ENCODE measurements at regions not wholly inside any gene's neighbourhood (a gene's known extent, or its start where the extent isn't known, plus 50 kb on each side); places are given as distances from the start of the nearest gene placed in this dataset.

DNA sequence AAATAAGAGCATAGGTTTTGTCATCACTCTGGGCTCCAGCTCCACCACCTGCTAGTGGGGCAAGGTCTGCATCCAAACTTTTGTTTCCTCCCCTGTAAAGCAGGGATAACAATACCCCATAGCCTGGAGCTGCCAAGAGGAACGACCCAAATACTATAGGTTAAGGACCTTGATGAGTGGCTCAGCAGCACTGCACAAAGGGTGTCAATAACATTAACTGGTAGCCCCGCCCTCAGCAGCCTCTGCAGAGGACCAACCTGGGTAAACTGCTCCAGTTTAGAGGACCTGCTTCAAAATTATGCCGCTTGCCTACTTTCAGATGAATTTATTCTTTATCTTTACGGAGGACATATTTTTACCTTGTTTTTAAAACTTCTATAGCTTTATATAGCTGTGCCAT is 65.8 kb upstream of the RIOK3 start:
- DNase-seq (ENCODE audit: low spot score): no peak

DNA sequence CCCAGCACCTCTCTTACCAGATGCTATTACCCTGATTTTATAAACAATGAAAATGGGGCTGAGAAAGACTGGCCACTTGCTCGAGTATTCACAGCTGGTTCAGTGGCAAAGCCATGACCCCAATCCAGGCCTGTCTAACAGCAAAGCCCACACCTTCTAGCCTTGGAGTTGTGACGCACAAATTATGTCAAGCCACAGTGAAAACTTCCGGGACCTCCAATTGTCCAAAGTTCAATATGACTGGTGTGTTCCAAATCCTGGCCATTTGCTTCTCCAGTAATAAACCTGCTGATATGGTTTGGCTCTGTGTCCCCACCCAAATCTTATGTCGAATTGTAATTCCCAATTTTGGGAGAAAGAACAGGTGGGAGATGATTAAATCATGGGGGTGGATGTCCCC is 64.7 kb upstream of the RIOK3 start:
- no peak for DNase-seq (ENCODE audit: low spot score)

DNA sequence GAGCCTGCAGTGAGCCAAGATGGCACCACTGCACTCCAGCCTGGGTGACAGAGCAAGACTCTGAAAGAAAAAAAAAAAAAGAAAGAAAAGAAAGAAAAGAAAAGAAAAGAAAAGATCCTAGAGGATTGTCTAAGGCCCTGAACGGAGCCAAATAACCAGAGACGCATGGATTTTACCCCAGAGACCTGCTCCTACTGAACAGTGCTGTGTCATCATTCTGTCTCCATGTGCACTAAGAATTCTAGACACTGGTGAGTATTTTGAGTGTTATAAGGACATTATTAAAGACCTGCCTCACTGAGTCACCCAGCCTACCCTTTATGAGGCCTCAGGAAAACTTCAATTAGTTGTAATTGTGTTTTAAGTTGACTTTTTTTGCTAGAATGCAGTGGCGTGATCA is 61.9 kb upstream of the RIOK3 start:
- DNase-seq (ENCODE audit: low spot score): no peak

DNA sequence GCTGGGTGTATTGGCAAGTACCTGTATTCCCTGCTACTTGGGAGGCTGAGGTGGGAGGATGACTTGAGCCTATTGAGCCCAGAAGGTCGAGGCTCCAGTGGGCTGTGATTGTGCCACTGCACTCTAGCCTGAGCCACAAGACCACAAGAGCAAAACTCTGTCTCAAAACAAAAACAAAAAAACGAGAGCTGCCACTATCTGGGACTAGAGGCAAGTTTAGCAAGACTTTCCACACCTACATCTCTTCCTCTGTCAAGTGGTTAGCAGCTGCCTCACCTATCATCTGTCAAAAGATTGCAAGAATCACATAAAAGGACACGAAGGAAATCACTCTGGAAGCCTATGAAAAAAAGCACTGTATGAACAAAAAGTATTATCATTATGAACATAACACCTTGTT is 55.2 kb upstream of the RIOK3 start:
- no peak for DNase-seq (ENCODE audit: low spot score)

DNA sequence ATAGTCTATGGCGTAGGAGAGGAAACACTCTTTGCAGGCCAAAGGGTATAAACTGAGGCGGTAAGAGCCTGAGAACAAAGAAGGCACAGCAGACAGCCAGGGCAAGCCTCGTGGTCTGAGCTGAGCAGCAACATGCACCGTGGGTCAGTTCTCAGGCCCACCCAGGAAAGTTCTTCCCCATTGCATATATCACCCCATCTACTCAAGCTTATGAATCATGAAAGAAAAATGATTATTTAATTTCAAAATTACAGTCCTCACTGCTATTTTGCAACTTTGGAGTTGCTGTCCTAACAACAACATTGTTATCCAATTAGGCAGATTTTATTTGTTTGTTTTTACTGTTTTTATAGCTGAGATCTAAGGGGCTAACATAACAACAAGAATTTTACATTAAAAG is 54.7 kb upstream of the RIOK3 start:
- no peak for DNase-seq (ENCODE audit: low spot score)

DNA sequence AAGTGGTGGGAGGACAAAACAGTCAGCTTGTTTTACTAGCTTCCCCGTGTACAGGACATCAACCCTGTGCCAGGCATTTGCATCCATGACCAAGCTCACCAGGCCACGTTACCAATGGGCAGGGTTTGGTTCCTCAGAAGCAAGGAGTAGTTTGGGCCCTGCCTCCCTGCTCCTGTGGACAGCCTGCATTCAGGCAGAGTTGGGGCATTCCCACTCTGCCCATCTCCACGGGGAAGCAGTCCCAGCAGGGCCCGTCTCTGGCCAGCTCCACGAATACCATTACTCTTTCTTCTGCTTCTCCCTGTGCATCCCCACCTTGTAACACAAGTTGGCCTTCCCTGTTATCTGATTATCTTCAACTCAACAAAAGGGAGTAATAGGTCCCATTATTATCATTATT is 54.0 kb upstream of the RIOK3 start:
- DNase-seq (ENCODE audit: low spot score): no peak

DNA sequence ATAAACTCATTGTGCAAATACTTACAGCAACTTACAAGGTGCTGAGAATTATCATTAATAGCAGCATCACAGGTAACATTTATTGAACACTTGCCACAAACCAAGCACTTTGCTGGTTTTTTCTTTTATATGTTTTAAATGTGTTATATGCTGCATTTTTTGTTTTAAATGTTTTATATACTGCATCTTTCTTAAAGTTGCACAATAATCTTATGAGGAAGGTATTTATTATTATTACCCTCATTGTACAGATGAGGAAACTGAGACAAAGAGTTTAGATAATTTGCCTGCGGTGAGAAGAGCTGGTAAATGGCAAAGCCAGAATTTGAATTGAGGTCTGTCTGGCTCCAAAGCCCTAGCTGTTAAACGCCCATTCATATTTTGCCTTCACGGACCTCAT is 52.2 kb upstream of the RIOK3 start:
- no peak for DNase-seq (ENCODE audit: low spot score)

DNA sequence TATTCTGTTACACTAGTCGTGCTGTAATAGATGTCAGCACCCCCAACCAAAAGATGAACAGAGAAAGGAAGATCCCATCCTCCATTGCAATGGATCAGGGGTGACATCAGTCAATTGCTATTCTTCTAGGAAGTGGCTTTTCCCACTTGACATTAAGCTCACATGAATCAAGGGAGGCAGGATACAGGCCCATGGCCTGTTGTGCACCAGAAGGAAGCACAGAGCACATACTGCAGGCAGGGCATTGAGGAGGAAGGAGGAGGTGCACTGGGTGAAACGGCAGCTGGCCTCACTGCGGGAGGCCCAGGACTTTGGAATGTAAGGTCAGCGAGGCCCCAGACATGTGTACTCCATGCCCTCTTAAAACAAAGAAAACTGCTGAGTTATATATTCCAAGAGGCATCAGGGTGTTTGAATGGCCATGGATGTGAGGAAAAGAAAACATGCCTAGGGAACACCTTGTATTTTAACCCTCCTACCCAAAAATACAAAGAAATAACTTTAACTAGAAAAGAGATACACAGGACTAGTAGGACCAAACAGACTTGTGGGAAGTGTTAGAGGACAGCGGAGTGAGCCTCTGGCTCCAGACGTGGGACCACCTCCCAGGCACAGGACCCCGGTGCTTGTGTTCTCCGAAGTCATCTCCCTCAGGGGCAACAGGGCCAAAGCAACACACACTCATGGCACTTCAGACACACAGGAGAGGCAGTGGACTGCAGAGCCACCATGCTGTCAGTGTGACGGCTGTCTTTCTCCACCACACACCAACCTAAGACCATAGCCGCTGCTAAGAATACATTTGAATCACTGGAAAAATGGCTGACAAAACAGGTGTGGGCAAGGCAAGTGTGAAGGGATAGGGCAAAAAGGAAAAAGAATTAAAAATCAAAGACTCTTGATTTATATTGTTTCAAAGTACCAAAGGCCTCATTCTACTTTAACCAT is 51.4 kb upstream of the RIOK3 start:
- no peak for DNase-seq (ENCODE audit: low spot score)
